Panc1 (cell line): ENCODE measurements at regions not wholly inside any gene's neighbourhood (a gene's known extent, or its start where the extent isn't known, plus 50 kb on each side); places are given as distances from the start of the nearest gene placed in this dataset.

Experiments used
- ATAC-seq: fragments of 200-7000 bp; cut with Tn5 transposase; 2 replicates; pipeline ENCODE4 v1.9.1; 2020; ENCODE audit warnings: mild to moderate bottlenecking, moderate library complexity
- BruUV-seq: library from RNA; stranded (reverse); fragments of 400-500 nt; replicated peaks from 2 replicates; lab custom pipeline; 2021; lab: Mats Ljungman, UMichigan
- CTCF ChIA-PET: fragments of 300-600 bp; sonication (Branson Sonifier 250); formaldehyde crosslinking; loops from one replicate; lab custom pipeline; 2022; ENCODE audit warnings: antibody characterized with exemption; lab: Charles Lee
- POLR2A ChIA-PET: fragments of 300-600 bp; sonication (Branson Sonifier 250); formaldehyde crosslinking; loops from one replicate; lab custom pipeline; 2022; ENCODE audit warnings: antibody characterized with exemption; lab: Charles Lee
- DNase-seq: peaks from one replicate; pipeline ENCODE4 v3.0.0-alpha.2; 2010; ENCODE audit warnings: low read depth, low spot score
- H3K27ac ChIP-seq: 2 replicates; pipeline ENCODE4 v1.5.1; 2011; ENCODE audit warnings: mild to moderate bottlenecking, low read length, inconsistent platforms
- H3K27me3 ChIP-seq: fragments of 200-500 bp; sonication (Bioruptor generic); 2 replicates; pipeline ENCODE4 v1.6.0; 2014; ENCODE audit warnings: low read length, inconsistent platforms; ENCODE audit not compliant: control insufficient read depth, insufficient read depth
- H3K36me3 ChIP-seq: fragments of 200-500 bp; sonication (Bioruptor generic); 2 replicates; pipeline ENCODE4 v1.5.1; 2014; ENCODE audit warnings: inconsistent platforms, mild to moderate bottlenecking, low read length, moderate library complexity; ENCODE audit not compliant: control insufficient read depth, insufficient read depth
- H3K4me1 ChIP-seq: 2 replicates; pipeline ENCODE4 v1.5.1; 2011; ENCODE audit warnings: inconsistent platforms, mild to moderate bottlenecking, low read length, moderate library complexity; ENCODE audit not compliant: control insufficient read depth, insufficient read depth
- H3K4me3 ChIP-seq, 2 experiments: 2 replicates each; pipeline ENCODE4 v1.5.1; 2011 to 2012; ENCODE audit warnings: low read depth in 2 of 2, low read length in 2 of 2, mild to moderate bottlenecking in 2 of 2, inconsistent platforms in 1 of 2, moderate library complexity in 1 of 2
- H3K9me3 ChIP-seq: fragments of 200-500 bp; sonication (Bioruptor generic); 2 replicates; pipeline ENCODE4 v1.5.1; 2014; ENCODE audit warnings: low read depth, mild to moderate bottlenecking, inconsistent platforms, low read length, moderate library complexity; ENCODE audit not compliant: control insufficient read depth, insufficient read depth
- CTCF ChIP-seq: fragments of 450-650 bp; IDR thresholded peaks from 2 replicates; pipeline ENCODE4 v1.5.1; 2017; ENCODE audit warnings: mild to moderate bottlenecking
- POLR2AphosphoS5 ChIP-seq: IDR thresholded peaks from 2 replicates; pipeline ENCODE4 v1.6.1; 2012; ENCODE audit warnings: mild to moderate bottlenecking, low read depth, low read length, moderate library complexity
- REST ChIP-seq, 2 experiments: IDR thresholded peaks; 2 replicates each; pipeline ENCODE4 v1.6.1; 2011 to 2012; ENCODE audit warnings: low read depth in 2 of 2, control low read depth in 1 of 2, low read length in 1 of 2, mild to moderate bottlenecking in 1 of 2, moderate library complexity in 1 of 2; ENCODE audit not compliant: insufficient read depth in 1 of 2
- SIN3A ChIP-seq: IDR thresholded peaks from 2 replicates; pipeline ENCODE4 v1.6.1; 2012; ENCODE audit warnings: low read depth, mild to moderate bottlenecking, low read length, moderate library complexity, borderline replicate concordance; ENCODE audit not compliant: insufficient read depth
- TCF7L2 ChIP-seq: IDR thresholded peaks from 2 replicates; pipeline ENCODE4 v1.6.1; 2011; ENCODE audit warnings: mild to moderate bottlenecking, low read depth, low read length, inconsistent platforms
- in situ Hi-C: cut with HindIII; loops from 2 replicates; pipeline ENCODE4 v1.10.0; 2016; ENCODE audit warnings: low sequenced_read_pairs, low pct_unique_long_range_greater_than_20kb
- intact Hi-C: fragments of 100-400 bp; cut with micrococcal nuclease; formaldehyde crosslinking; loops from one replicate; pipeline ENCODE4 v1.10.0; 2022; ENCODE audit not compliant: unreplicated experiment

GRCh38 chr3:154792828-154793227 is 287.3 kb upstream of the MME start:
- ATAC-seq (no peak), DNase-seq (no peak)
- Histone ChIP-seq H3K27ac (no peak overlapping the region), H3K9me3 (0 out of 2 replicates have a peak, but pooled peaks cover 5% of the 10 kb centered on the region), H3K36me3 (no peaks in the 10 kb centered on the region), H3K4me1 (no peaks in the 10 kb centered on the region), H3K27me3 (no peaks in the 10 kb centered on the region), H3K4me3 (no peak overlapping the region)
- ChIA-PET CTCF (no interaction called here), POLR2A (no interaction called here)
- no peak for TF ChIP-seq TCF7L2
- TF ChIP-seq SIN3A: no peak
- TF ChIP-seq REST (IDR thresholded peaks at IDR 0.05; ENCODE audit: insufficient read depth in 1 of 2, low read depth in 2 of 2, low read length in 1 of 2): no peak
- TF ChIP-seq CTCF: no peak
- TF ChIP-seq POLR2AphosphoS5: no peak
- no TSS peak for BruUV-seq
- in situ Hi-C loops (no loop called here), intact Hi-C loops (no loop called here)

GRCh38 chr3:154791611-154792010 is 288.5 kb upstream of the MME start:
- ChIA-PET POLR2A (no interaction called here), CTCF (no interaction called here)
- no peaks in the 10 kb centered on the region for H3K27me3 ChIP-seq
- no TSS peak for BruUV-seq
- no peak for ATAC-seq
- TF ChIP-seq CTCF (no peak), TCF7L2 (no peak), POLR2AphosphoS5 (no peak), SIN3A (no peak), REST (IDR thresholded peaks at IDR 0.05; ENCODE audit: insufficient read depth in 1 of 2, low read depth in 2 of 2, low read length in 1 of 2) (no peak)
- H3K27ac ChIP-seq: no peak overlapping the region
- H3K4me1 ChIP-seq: no peaks in the 10 kb centered on the region
- H3K9me3 ChIP-seq: 0 out of 2 replicates have a peak, but pooled peaks cover 4% of the 10 kb centered on the region
- intact Hi-C loops: no loop called here
- no peaks in the 10 kb centered on the region for H3K36me3 ChIP-seq
- no peak overlapping the region for H3K4me3 ChIP-seq
- no peak for DNase-seq
- in situ Hi-C loops: no loop called here
